ENCODE measurements at regions not wholly inside any gene's neighbourhood (a gene's known extent, or its start where the extent isn't known, plus 50 kb on each side); places are given as distances from the start of the nearest gene placed in this dataset.
"Not testable (repeated sequence)": the region's sequence is repeated elsewhere in the genome, so short reads cannot be mapped to it uniquely, and the experiment has no call there.

- TF ChIP-seq CTCF (IDR thresholded peaks at IDR 0.05; ENCODE audit: low read depth, low read length, missing control alignments), result no peak
- H3K4me3 ChIP-seq (ENCODE audit: low read depth, low read length), result no peak overlapping the region
These were observed 723.1 kb downstream of the MATN1 start for GRCh38 chr1:30000266-30000665.

GRCh38 chr1:29999595-29999994 lies 723.8 kb downstream of the MATN1 start:
- no peak overlapping the region for H3K4me3 ChIP-seq (ENCODE audit: low read depth, low read length)
- TF ChIP-seq CTCF (IDR thresholded peaks at IDR 0.05; ENCODE audit: low read depth, low read length, missing control alignments), result no peak
- no peak for DNase-seq (ENCODE audit: low read depth)

More at GRCh38 chr1:30000266-30000665, 723.1 kb downstream of the MATN1 start:
- DNase-seq (ENCODE audit: low read depth), result no peak

- no peak overlapping the region for H3K4me3 ChIP-seq (ENCODE audit: low read depth, low read length)
- TF ChIP-seq CTCF (IDR thresholded peaks at IDR 0.05; ENCODE audit: low read depth, low read length, missing control alignments), result no peak
- no peak for DNase-seq (ENCODE audit: low read depth)
These were observed 724.7 kb downstream of the MATN1 start for GRCh38 chr1:29998686-29999085.

- not testable (repeated sequence) for H3K4me3 ChIP-seq (ENCODE audit: low read depth, low read length); DNase-seq (ENCODE audit: low read depth)
These were observed 725.6 kb downstream of the MATN1 start for GRCh38 chr1:29997818-29998217.

DNA sequence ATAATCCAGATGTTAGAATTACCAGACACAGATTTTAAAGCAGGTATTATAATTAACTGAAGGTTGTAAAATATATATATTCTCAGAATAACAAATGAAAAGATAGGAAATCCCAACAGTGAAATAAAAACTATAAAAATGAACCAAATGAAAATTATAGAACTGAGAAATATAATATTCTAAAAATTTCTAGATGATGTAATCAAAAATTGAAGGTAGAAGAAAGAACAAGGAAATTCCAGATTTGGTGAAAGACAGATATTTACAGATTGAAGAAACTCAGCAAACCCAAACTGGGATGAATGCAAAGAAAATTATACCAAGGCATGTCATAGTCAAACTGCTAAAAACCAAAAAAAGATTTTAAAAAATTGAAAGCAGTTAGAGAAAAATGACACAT lies 729.4 kb downstream of the MATN1 start:
- no peak for TF ChIP-seq CTCF (IDR thresholded peaks at IDR 0.05; ENCODE audit: low read depth, low read length, missing control alignments)
- H3K4me3 ChIP-seq (ENCODE audit: low read depth, low read length), result no peak overlapping the region
- no peak for DNase-seq (ENCODE audit: low read depth)

- H3K4me3 ChIP-seq (ENCODE audit: low read depth, low read length), result no peak overlapping the region
- no peak for TF ChIP-seq CTCF (IDR thresholded peaks at IDR 0.05; ENCODE audit: low read depth, low read length, missing control alignments)
- DNase-seq (ENCODE audit: low read depth), result no peak
These were observed 731.6 kb downstream of the MATN1 start for GRCh38 chr1:29991815-29992214.

DNA sequence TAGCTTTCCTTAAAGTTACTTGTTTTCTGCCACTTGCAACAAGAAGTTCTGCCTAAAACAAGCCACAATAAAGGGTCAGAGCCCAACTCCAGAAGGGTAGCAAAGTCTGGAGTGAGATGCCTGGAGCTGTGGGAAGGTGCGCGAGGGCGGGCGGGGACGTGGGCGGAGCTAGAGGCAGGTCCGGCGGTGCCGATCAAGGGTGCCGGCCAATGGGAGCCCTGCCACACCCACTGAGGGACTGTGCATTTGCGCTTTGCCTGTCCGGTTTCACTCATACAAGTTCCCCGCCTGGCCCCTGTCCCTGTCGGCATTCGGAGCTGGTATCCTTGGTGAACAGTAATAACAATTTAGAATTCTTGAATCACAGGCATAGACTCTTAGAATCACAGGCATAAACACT lies 732.4 kb downstream of the MATN1 start:
- no peak overlapping the region for H3K4me3 ChIP-seq (ENCODE audit: low read depth, low read length)
- TF ChIP-seq CTCF (IDR thresholded peaks at IDR 0.05; ENCODE audit: low read depth, low read length, missing control alignments), result no peak
- DNase-seq (ENCODE audit: low read depth), result no peak

GRCh38 chr1:29990304-29990703 lies 733.1 kb downstream of the MATN1 start:
- no peak overlapping the region for H3K4me3 ChIP-seq (ENCODE audit: low read depth, low read length)
- DNase-seq (ENCODE audit: low read depth), result no peak
- TF ChIP-seq CTCF (IDR thresholded peaks at IDR 0.05; ENCODE audit: low read depth, low read length, missing control alignments), result no peak
